ENCODE measurements at regions not wholly inside any gene's neighbourhood (a gene's known extent, or its start where the extent isn't known, plus 50 kb on each side); places are given as distances from the start of the nearest gene placed in this dataset.

DNA sequence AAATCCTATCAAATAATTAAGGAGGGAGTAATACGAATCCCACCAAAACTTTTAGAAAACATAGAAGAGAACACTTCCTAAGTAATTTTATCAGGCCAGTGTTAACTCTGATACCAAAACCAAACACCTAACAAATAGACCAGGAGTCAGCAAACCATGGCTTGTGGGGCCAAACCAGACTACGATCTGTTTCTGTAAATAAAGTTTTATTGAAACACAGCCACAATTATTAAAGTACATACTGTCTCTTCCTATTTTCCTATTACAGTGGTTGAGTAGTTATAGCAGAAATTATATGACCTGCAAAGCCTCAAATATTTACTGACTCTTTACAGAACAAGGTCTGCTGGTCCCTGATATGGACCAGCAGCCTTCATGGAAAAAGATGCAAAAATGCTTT, 73.1 kb upstream of the ELN start:
- TF ChIP-seq CTCF (IDR thresholded peaks at IDR 0.05) (no peak), POLR2A (IDR thresholded peaks at IDR 0.05) (no peak)

Measured in thyroid gland (tissue), 4 donors.